Right atrium auricular region (tissue), 2 donors: ENCODE measurements at regions not wholly inside any gene's neighbourhood (a gene's known extent, or its start where the extent isn't known, plus 50 kb on each side); places are given as distances from the start of the nearest gene placed in this dataset.

Experiments
- DNase-seq: peaks from one replicate; pipeline ENCODE4 v3.0.0-alpha.2; 2019; ENCODE audit warnings: low spot score
- H3K27ac ChIP-seq, 2 donors: fragments of 200-600 bp; sonication (generic); 1 replicate in 1 of 2; 2 replicates in 1 of 2; pipeline ENCODE4 v1.5.1; 2016 to 2019
- H3K27me3 ChIP-seq, 2 donors: fragments of 200-600 bp; sonication (generic); one replicate each; pipeline versions ENCODE4 v1.5.1 to v1.6.0; 2017 to 2019
- H3K36me3 ChIP-seq: fragments of 200-600 bp; sonication (generic); one replicate; pipeline ENCODE4 v1.5.1; 2016
- H3K4me1 ChIP-seq, 2 donors: fragments of 200-600 bp; sonication (generic); one replicate each; pipeline versions ENCODE4 v1.5.1 to v1.6.0; 2017 to 2019
- H3K4me3 ChIP-seq, 2 donors: fragments of 200-600 bp; sonication (generic); 1 replicate in 1 of 2; 2 replicates in 1 of 2; pipeline ENCODE4 v1.5.1; 2017 to 2019; ENCODE audit warnings: mild to moderate bottlenecking in 1 of 2, moderate library complexity in 1 of 2
- H3K9me3 ChIP-seq, 2 donors: fragments of 200-600 bp; sonication (generic); one replicate each; pipeline ENCODE4 v1.5.1; 2019
- TF ChIP-seq, protein P1 (sequence below), 2 donors: fragments of 200-600 bp; sonication (generic); IDR thresholded peaks; one replicate each; pipeline ENCODE4 v1.5.1; 2019; ENCODE audit warnings: antibody characterized with exemption in 2 of 2

- Histone ChIP-seq H3K36me3 (no peaks in the 10 kb centered on the region), H3K4me3 (no peak overlapping the region), H3K4me1 (no peaks in the 10 kb centered on the region), H3K9me3 (no peaks in the 10 kb centered on the region), H3K27me3 (no peaks in the 10 kb centered on the region), H3K27ac (no peak overlapping the region)
- no peak for DNase-seq
- TF ChIP-seq, protein P1, sequence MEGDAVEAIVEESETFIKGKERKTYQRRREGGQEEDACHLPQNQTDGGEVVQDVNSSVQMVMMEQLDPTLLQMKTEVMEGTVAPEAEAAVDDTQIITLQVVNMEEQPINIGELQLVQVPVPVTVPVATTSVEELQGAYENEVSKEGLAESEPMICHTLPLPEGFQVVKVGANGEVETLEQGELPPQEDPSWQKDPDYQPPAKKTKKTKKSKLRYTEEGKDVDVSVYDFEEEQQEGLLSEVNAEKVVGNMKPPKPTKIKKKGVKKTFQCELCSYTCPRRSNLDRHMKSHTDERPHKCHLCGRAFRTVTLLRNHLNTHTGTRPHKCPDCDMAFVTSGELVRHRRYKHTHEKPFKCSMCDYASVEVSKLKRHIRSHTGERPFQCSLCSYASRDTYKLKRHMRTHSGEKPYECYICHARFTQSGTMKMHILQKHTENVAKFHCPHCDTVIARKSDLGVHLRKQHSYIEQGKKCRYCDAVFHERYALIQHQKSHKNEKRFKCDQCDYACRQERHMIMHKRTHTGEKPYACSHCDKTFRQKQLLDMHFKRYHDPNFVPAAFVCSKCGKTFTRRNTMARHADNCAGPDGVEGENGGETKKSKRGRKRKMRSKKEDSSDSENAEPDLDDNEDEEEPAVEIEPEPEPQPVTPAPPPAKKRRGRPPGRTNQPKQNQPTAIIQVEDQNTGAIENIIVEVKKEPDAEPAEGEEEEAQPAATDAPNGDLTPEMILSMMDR (IDR thresholded peaks at IDR 0.05) = no peak
Observed at GRCh38 chr11:23336961-23337360, 476.7 kb upstream of the CCDC179 start.

DNA sequence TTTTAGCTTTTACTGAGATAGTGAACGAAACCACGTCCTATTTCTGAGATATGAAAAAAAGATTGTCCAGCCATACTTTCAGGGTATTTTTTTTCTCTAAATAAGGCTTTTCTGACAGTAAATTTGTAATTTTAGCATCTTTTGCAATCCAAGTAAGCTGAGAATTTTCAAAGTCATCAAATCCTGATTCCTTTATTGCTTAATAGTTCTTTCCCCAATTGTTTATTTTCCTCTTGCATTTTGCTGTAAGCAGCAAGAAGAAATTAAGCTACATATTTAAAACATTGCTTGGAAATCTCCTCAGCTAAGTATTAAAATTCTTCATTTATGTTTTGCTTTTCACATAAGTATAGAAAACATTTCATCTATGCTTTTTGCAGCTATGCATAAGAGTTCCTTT, 493.3 kb upstream of the CCDC179 start:
- Histone ChIP-seq H3K27me3 (no peaks in the 10 kb centered on the region), H3K27ac (no peak overlapping the region), H3K36me3 (no peaks in the 10 kb centered on the region), H3K4me1 (no peaks in the 10 kb centered on the region), H3K4me3 (no peak overlapping the region), H3K9me3 (no peaks in the 10 kb centered on the region)
- DNase-seq = no peak
- TF ChIP-seq, protein P1 (IDR thresholded peaks at IDR 0.05) = no peak

DNA sequence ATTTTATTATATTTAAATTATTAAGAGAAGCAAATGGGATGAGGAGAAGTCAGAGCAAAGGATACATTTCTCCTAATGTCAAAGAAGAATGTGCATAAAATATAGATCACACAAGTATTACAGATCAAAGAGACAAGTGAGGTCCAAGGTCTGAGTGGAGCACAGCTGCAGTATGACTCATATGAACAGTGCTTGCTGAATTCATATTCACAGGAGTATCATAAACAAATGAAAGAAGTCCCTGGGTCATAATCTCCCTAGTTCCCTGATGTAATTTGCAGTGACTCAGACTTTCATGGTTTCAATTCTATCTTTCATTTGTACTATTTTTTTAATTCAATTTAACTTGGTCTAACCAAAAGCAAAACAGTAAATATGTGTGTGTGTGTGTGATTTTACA, 499.0 kb upstream of the CCDC179 start:
- TF ChIP-seq, protein P1 (IDR thresholded peaks at IDR 0.05) = no peak
- Histone ChIP-seq H3K4me1 (no peaks in the 10 kb centered on the region), H3K9me3 (no peaks in the 10 kb centered on the region), H3K36me3 (no peaks in the 10 kb centered on the region), H3K27me3 (no peaks in the 10 kb centered on the region), H3K4me3 (no peak overlapping the region), H3K27ac (no peak overlapping the region)
- DNase-seq = no peak

GRCh38 chr11:23364076-23364475, 503.8 kb upstream of the CCDC179 start:
- Histone ChIP-seq H3K27ac (no peak overlapping the region), H3K4me1 (no peaks in the 10 kb centered on the region), H3K4me3 (no peak overlapping the region), H3K27me3 (no peaks in the 10 kb centered on the region), H3K36me3 (no peaks in the 10 kb centered on the region), H3K9me3 (no peaks in the 10 kb centered on the region)
- DNase-seq = no peak
- TF ChIP-seq, protein P1 (IDR thresholded peaks at IDR 0.05) = no peak

- no peaks in the 10 kb centered on the region for H3K36me3 ChIP-seq
- H3K4me1 ChIP-seq = no peaks in the 10 kb centered on the region
- H3K27me3 ChIP-seq = no peaks in the 10 kb centered on the region
- TF ChIP-seq, protein P1 (IDR thresholded peaks at IDR 0.05) = no peak
- H3K27ac ChIP-seq = no peak overlapping the region
- peaks cover 0 to 20% of the 10 kb centered on the region in 2 donors for H3K9me3 ChIP-seq
- no peak for DNase-seq
- no peak overlapping the region for H3K4me3 ChIP-seq
Observed at GRCh38 chr11:23370580-23371275, 510.5 kb upstream of the CCDC179 start.

GRCh38 chr11:23377909-23378308, 517.6 kb upstream of the CCDC179 start:
- Histone ChIP-seq H3K27me3 (no peaks in the 10 kb centered on the region), H3K9me3 (peaks cover 0 to 7% of the 10 kb centered on the region in 2 donors), H3K27ac (no peak overlapping the region), H3K4me3 (no peak overlapping the region), H3K36me3 (no peaks in the 10 kb centered on the region), H3K4me1 (no peaks in the 10 kb centered on the region)
- TF ChIP-seq, protein P1 (IDR thresholded peaks at IDR 0.05) = no peak
- DNase-seq = no peak
